Colon (tissue), 2 donors: ENCODE measurements at regions not wholly inside any gene's neighbourhood (a gene's known extent, or its start where the extent isn't known, plus 50 kb on each side); places are given as distances from the start of the nearest gene placed in this dataset.
"Not testable (repeated sequence)": the region's sequence is repeated elsewhere in the genome, so short reads cannot be mapped to it uniquely, and the experiment has no call there.

ENCODE experiments used
- FAIRE-seq: peaks from 2 replicates; lab custom pipeline; 2012; peaks lifted over from hg19 to GRCh38; lab: Jason Lieb, UNC
- donor health status: control.
- donor health status: control.

- FAIRE-seq, result not testable (repeated sequence)
These were observed 1348.5 kb upstream of the CDH18 start for GRCh38 chr5:21336478-21336877.

DNA sequence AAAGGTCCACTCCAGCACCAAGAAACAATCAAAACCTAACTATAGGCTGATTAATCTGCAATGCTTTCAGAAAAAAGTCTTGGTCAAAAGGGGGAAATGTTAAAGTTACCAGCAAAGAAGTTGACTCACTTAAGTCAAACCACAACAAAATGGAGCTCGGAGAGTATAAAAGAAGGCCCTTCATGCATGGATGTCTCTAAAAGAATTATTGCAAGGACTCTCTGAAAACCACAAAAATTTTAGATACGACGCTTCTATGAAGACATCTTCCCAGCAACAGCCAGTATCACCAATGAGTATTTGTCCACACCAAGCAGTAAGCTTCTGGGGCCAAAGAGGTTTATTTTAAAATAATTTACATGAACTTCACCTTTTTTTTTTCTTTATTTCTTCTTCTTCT, 1327.4 kb upstream of the CDH18 start:
- FAIRE-seq, result not testable (repeated sequence)

DNA sequence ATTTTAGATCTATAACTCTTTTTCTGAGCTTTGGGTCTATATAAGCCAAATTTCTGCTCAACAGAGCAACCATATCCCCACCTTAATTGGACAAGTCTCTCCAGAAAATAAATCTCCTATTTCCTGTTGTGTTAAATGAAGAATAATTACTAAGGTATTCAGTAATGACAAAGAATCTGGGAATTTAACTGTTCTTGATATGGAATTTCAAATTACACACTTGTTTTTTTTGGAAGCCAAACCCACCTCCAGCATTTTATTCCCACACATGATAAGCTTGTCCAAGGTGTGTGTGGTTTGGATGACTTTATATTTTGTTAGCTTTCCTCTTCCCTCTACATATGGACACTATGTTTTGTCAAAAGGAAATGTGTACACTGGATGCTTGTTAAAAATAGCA, 1313.2 kb upstream of the CDH18 start:
- not testable (repeated sequence) for FAIRE-seq

GRCh38 chr5:21274361-21274760, 1286.4 kb upstream of the CDH18 start:
- FAIRE-seq, result not testable (repeated sequence)

- no peak for FAIRE-seq
These were observed 1275.4 kb upstream of the CDH18 start for GRCh38 chr5:21263361-21263760.

DNA sequence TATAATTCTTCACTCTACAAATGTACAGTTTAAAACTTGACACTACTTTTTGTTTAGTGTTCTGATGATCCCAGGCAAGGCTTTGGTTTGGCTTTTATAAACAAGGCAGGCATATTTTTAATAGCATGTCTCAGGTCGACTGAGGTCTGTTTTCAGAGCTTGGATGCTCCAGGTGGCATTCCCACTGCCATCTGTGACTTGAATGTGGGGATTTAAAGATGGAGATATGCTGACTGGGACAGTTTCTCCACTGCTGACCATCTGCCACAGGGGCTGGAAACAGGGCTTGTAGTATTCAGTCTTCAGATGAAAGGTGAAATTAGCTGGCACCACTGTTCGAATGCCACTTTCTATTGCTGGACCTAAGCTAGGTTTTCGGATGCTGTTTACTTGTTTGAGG, 1266.2 kb upstream of the CDH18 start:
- FAIRE-seq, result no peak

DNA sequence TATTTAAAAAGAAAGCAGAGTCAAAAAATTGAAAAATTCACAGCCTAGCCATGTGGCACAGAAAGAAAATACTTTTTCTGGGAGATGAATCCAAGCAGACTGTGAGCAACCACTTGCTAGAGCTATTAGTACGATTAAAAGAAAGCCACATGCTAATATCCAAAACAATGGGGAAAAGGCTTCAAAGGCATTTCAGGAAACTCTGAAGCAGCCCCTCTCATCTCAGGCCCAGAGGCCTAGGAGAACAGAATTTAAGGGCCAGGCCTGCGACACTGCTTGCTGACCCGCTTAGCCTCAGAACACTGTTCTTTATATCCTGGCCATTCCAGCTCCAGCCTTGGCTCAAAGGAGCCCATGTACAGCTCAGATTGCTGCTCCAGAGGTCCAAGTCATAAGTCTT, 1257.0 kb upstream of the CDH18 start:
- FAIRE-seq, result no peak

DNA sequence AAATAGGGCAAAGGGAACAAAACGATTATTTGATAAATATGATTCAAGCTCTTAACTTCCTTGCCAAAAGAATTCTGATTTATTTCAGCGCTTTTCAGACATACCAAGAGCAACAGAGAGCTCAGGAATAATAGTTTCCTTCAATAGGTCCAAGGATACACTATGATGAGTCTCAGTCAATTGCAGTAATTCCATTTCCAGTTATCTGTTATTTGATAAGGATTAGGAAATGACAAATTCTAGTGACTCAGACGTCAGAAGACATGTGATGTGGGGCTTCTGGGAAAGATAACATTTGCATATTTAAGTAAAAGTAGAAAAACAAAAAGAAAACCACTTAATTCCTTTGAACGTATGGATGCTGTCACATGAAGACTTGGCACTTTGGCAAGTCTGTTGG, 1250.8 kb upstream of the CDH18 start:
- FAIRE-seq, result no peak

- FAIRE-seq, result no peak
These were observed 1249.5 kb upstream of the CDH18 start for GRCh38 chr5:21237461-21237860.

DNA sequence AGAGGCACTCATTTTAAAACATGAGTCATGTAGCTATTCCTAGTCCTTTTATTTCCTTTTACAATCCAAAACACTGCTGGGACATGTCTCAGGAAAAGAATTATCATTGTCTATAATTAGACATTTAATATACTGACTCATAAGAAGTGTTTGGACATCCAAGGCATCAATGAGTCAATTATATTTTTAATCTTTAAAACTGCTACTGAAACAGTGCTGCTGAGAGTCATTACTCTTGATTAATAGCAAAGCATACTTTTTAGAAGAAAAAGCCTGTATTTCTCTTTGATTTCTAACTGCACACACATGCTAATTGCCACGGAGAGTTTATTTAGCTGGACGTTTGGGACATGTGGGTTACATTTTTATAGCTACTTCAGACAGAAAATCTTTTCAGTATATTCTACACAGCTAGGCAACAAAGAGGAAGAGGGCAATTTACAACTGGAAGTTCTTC, 1249.0 kb upstream of the CDH18 start:
- FAIRE-seq, result no peak

GRCh38 chr5:21236104-21236503, 1248.1 kb upstream of the CDH18 start:
- no peak for FAIRE-seq

GRCh38 chr5:21225223-21226064, 1237.4 kb upstream of the CDH18 start:
- no peak for FAIRE-seq

- no peak for FAIRE-seq
These were observed 1233.6 kb upstream of the CDH18 start for GRCh38 chr5:21221616-21222015.

- FAIRE-seq, result no peak
These were observed 1232.0 kb upstream of the CDH18 start for GRCh38 chr5:21219966-21220365.

DNA sequence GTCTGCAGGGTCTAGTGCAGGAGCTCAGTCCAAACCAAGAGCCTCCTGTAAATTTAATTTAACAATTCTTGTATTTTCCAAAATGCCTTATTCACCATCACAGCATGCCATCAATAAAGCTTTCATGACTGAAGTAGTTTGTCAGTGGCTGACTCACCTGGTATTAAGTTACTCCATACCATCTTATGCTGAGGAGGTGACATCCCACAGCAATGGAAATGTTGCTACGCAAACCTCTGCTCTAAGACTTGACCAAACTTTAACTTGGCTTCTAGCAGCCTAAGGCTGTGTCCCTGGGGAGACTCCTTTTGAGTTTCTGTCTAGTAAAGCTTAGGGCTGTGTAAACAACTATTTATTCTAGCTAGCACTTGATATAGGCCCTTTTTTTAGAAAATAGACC, 1231.3 kb upstream of the CDH18 start:
- no peak for FAIRE-seq

- no peak for FAIRE-seq
These were observed 1224.0 kb upstream of the CDH18 start for GRCh38 chr5:21212026-21212425.

GRCh38 chr5:21209409-21209808, 1221.4 kb upstream of the CDH18 start:
- no peak for FAIRE-seq

DNA sequence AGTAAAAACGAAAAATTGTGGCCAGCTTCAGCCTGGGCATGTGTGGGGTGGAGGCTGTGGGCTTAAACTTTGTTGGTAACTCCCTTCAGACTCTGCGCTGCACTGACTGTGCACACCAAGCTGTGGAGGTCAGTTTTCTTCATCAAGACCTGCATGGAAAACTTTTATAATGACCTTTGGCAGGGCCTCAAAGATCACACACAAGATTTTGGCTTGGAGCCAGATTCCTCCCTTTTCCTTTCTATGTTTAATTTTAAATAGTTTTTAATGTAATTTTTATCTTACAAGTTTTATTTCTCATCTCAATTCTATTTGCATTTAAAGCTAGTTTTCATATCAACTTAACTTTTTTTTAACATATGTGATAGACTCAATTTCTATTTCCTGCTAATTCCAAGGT, 1211.1 kb upstream of the CDH18 start:
- FAIRE-seq, result no peak

DNA sequence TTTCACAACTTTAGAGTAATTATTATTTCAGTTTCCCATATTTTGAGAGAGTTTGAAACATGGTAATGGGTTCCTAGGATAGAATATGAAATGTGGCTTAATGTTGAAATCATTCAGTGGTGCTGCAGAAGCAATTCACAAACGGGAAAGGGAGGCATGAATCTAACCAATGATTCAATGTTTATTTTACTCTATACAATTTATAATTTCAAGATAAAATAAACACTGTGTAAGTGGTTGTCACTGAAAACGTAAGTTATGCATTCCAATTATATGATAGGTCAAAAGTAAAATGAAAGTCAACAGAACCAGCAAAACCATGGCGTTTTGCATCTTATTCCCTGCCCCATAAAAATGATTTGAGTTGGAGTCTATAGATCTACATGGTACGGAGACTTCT, 1207.1 kb upstream of the CDH18 start:
- no peak for FAIRE-seq

DNA sequence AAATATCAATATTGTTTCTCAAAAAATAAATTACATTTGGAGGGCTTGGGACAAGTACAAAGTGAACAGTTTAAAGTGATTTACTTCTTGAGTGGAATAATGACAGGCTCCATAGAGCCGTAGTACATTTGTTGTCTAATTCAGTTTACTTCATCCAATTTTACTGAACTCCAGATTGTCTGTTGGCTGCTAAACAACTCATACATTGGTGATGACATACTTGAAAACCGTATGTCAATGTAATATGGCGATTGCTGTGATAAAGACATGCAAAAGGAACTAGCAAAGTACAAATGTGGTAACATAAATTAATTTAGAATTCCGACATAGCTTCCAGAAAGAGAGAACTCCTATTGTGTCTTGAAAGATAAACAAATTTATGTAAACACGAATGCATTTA, 1197.5 kb upstream of the CDH18 start:
- FAIRE-seq, result no peak

- FAIRE-seq, result no peak
These were observed 1196.6 kb upstream of the CDH18 start for GRCh38 chr5:21184581-21184980.

- FAIRE-seq, result no peak
These were observed 1193.7 kb upstream of the CDH18 start for GRCh38 chr5:21181609-21182125.

- FAIRE-seq, result no peak
These were observed 1185.5 kb upstream of the CDH18 start for GRCh38 chr5:21173526-21173925.

- no peak for FAIRE-seq
These were observed 1185.0 kb upstream of the CDH18 start for GRCh38 chr5:21173036-21173435.
